ENCODE measurements at regions not wholly inside any gene's neighbourhood (a gene's known extent, or its start where the extent isn't known, plus 50 kb on each side); places are given as distances from the start of the nearest gene placed in this dataset.

- TF ChIP-seq EZH2phosphoT487 (IDR thresholded peaks at IDR 0.05; ENCODE audit: borderline replicate concordance, low read depth, low read length) (no peak), CTCF (conservative IDR thresholded peaks at IDR 0.05; ENCODE audit: low read length) (no peak)
- intact Hi-C loops (cut with micrococcal nuclease; ENCODE audit: unreplicated experiment), result no loop called here
- no peak overlapping the region for H3K4me3 ChIP-seq (ENCODE audit: low read depth, low read length, poor library complexity, severe bottlenecking)
- H3K9me2 ChIP-seq (ENCODE audit: insufficient read depth, low read length), result no peaks in the 10 kb centered on the region
- H3K4me2 ChIP-seq (ENCODE audit: low read length), result no peak overlapping the region
- no peak overlapping the region for H2AFZ ChIP-seq (ENCODE audit: low read length)
- no peaks in the 10 kb centered on the region for H3K79me2 ChIP-seq (ENCODE audit: insufficient read depth, low read depth, low read length)
- no peaks in the 10 kb centered on the region for H4K20me1 ChIP-seq (ENCODE audit: insufficient read depth, low read length)
- BruUV-seq (replicated peaks), result no TSS peak
- POLR2A ChIA-PET, result interaction anchor here (0.7 kb wide), 1 partner anchor 120 kb away, joined by 3 read pairs; no protein-coding TSS in a partner anchor
- DNase-seq (ENCODE audit: low spot score), result no peak
- no peaks in the 10 kb centered on the region for H3K9me3 ChIP-seq (ENCODE audit: low read length)
- CTCF ChIA-PET (ENCODE audit: unreplicated experiment), result no interaction called here
- H3K4me1 ChIP-seq (ENCODE audit: insufficient read depth, low read length, poor library complexity, severe bottlenecking), result no peaks in the 10 kb centered on the region
- H3K27ac ChIP-seq (ENCODE audit: low read depth, low read length, poor library complexity, severe bottlenecking), result no peak overlapping the region
- H3K36me3 ChIP-seq (ENCODE audit: insufficient read depth, low read length), result no peaks in the 10 kb centered on the region
Measured at GRCh38 chr1:221456918-221457317, 285.0 kb downstream of the DUSP10 start.

GRCh38 chr1:221457685-221458446 is 284.0 kb downstream of the DUSP10 start:
- ChIA-PET POLR2A (interaction anchor here (0.7 kb wide), 1 partner anchor 119 kb away, joined by 3 read pairs; no protein-coding TSS in a partner anchor), CTCF (ENCODE audit: unreplicated experiment) (no interaction called here)
- H3K27ac ChIP-seq (ENCODE audit: low read depth, low read length, poor library complexity, severe bottlenecking), result no peak overlapping the region
- DNase-seq (ENCODE audit: low spot score), result no peak
- H3K9me2 ChIP-seq (ENCODE audit: insufficient read depth, low read length), result no peaks in the 10 kb centered on the region
- intact Hi-C loops (cut with micrococcal nuclease; ENCODE audit: unreplicated experiment), result no loop called here
- no peaks in the 10 kb centered on the region for H4K20me1 ChIP-seq (ENCODE audit: insufficient read depth, low read length)
- no peaks in the 10 kb centered on the region for H3K9me3 ChIP-seq (ENCODE audit: low read length)
- H3K36me3 ChIP-seq (ENCODE audit: insufficient read depth, low read length), result no peaks in the 10 kb centered on the region
- no peak overlapping the region for H2AFZ ChIP-seq (ENCODE audit: low read length)
- no peak overlapping the region for H3K4me3 ChIP-seq (ENCODE audit: low read depth, low read length, poor library complexity, severe bottlenecking)
- H3K4me1 ChIP-seq (ENCODE audit: insufficient read depth, low read length, poor library complexity, severe bottlenecking), result no peaks in the 10 kb centered on the region
- no peaks in the 10 kb centered on the region for H3K79me2 ChIP-seq (ENCODE audit: insufficient read depth, low read depth, low read length)
- no TSS peak for BruUV-seq (replicated peaks)
- TF ChIP-seq EZH2phosphoT487 (IDR thresholded peaks at IDR 0.05; ENCODE audit: borderline replicate concordance, low read depth, low read length), result no peak
- no peak for TF ChIP-seq CTCF (conservative IDR thresholded peaks at IDR 0.05; ENCODE audit: low read length)
- no peak overlapping the region for H3K4me2 ChIP-seq (ENCODE audit: low read length)

- no peak for TF ChIP-seq CTCF (conservative IDR thresholded peaks at IDR 0.05; ENCODE audit: low read length)
- TF ChIP-seq EZH2phosphoT487 (IDR thresholded peaks at IDR 0.05; ENCODE audit: borderline replicate concordance, low read depth, low read length), result no peak
- Histone ChIP-seq H3K9me3 (ENCODE audit: low read length) (no peaks in the 10 kb centered on the region), H3K79me2 (ENCODE audit: insufficient read depth, low read depth, low read length) (no peaks in the 10 kb centered on the region), H3K27ac (ENCODE audit: low read depth, low read length, poor library complexity, severe bottlenecking) (no peak overlapping the region), H3K4me3 (ENCODE audit: low read depth, low read length, poor library complexity, severe bottlenecking) (no peak overlapping the region), H3K9me2 (ENCODE audit: insufficient read depth, low read length) (no peaks in the 10 kb centered on the region), H3K36me3 (ENCODE audit: insufficient read depth, low read length) (no peaks in the 10 kb centered on the region), H2AFZ (ENCODE audit: low read length) (no peak overlapping the region), H3K4me1 (ENCODE audit: insufficient read depth, low read length, poor library complexity, severe bottlenecking) (no peaks in the 10 kb centered on the region), H4K20me1 (ENCODE audit: insufficient read depth, low read length) (no peaks in the 10 kb centered on the region), H3K4me2 (ENCODE audit: low read length) (no peak overlapping the region)
- no peak for DNase-seq (ENCODE audit: low spot score)
- no TSS peak for BruUV-seq (replicated peaks)
- ChIA-PET CTCF (ENCODE audit: unreplicated experiment) (no interaction called here), POLR2A (interaction anchor here (1.3 kb wide), 1 partner anchor 10 kb away, joined by 3 read pairs; no protein-coding TSS in a partner anchor)
- intact Hi-C loops (cut with micrococcal nuclease; ENCODE audit: unreplicated experiment), result no loop called here
Measured at GRCh38 chr1:221458447-221459156, 283.3 kb downstream of the DUSP10 start.
